SK-N-SH treated with all-trans-retinoic acid at 6 μM for 48 hours (cell line): ENCODE measurements at regions not wholly inside any gene's neighbourhood (a gene's known extent, or its start where the extent isn't known, plus 50 kb on each side); places are given as distances from the start of the nearest gene placed in this dataset.

Experiments
- ATAC-seq: fragments of 200-7000 bp; cut with Tn5 transposase; 3 replicates; pipeline ENCODE4 v1.9.1; 2020; ENCODE audit warnings: mild to moderate bottlenecking, moderate library complexity
- ARNTL ChIP-seq: fragments of 450-650 bp; formaldehyde crosslinking; IDR thresholded peaks from 2 replicates; pipeline ENCODE4 v1.5.0; 2020; ENCODE audit warnings: low read depth, mild to moderate bottlenecking, moderate library complexity, borderline replicate concordance
- CSDC2 ChIP-seq: fragments of 250-450 bp; sonication (Bioruptor Pico); IDR thresholded peaks from 2 replicates; pipeline ENCODE4 v1.5.0; 2020; ENCODE audit warnings: mild to moderate bottlenecking, moderate library complexity
- ESRRG ChIP-seq: fragments of 250-450 bp; sonication (Bioruptor Pico); IDR thresholded peaks from 2 replicates; pipeline ENCODE4 v1.6.1; 2021; ENCODE audit warnings: mild to moderate bottlenecking
- GLIS3 ChIP-seq: fragments of 250-450 bp; sonication (Bioruptor Pico); IDR thresholded peaks from 2 replicates; pipeline ENCODE4 v1.5.0; 2020; ENCODE audit warnings: mild to moderate bottlenecking, moderate library complexity
- ISL1 ChIP-seq: fragments of 250-450 bp; sonication (Bioruptor Pico); IDR thresholded peaks from 2 replicates; pipeline ENCODE4 v2.1.2; 2022; ENCODE audit warnings: mild to moderate bottlenecking, moderate library complexity
- OSR1 ChIP-seq: fragments of 250-450 bp; sonication (Bioruptor Pico); IDR thresholded peaks from 2 replicates; pipeline ENCODE4 v1.8.0; 2022; ENCODE audit warnings: moderate library complexity, mild to moderate bottlenecking, inconsistent platforms
- POU6F1 ChIP-seq: fragments of 250-450 bp; sonication (Bioruptor Pico); IDR thresholded peaks from 2 replicates; pipeline ENCODE4 v1.8.0; 2021; ENCODE audit warnings: low read depth, mild to moderate bottlenecking, moderate library complexity, borderline replicate concordance
- PPARA ChIP-seq: fragments of 250-450 bp; sonication (Bioruptor Pico); IDR thresholded peaks from 2 replicates; pipeline ENCODE4 v1.5.0; 2020; ENCODE audit warnings: mild to moderate bottlenecking, borderline replicate concordance
- RARB ChIP-seq: fragments of 250-450 bp; sonication (Bioruptor Pico); IDR thresholded peaks from 2 replicates; pipeline ENCODE4 v1.8.0; 2021; ENCODE audit warnings: mild to moderate bottlenecking, moderate library complexity
- SNAI2 ChIP-seq: fragments of 250-450 bp; sonication (Bioruptor Pico); IDR thresholded peaks from 2 replicates; pipeline ENCODE4 v1.5.0; 2020; ENCODE audit warnings: mild to moderate bottlenecking, moderate library complexity
- TCF4 ChIP-seq: fragments of 250-450 bp; sonication (Bioruptor Pico); IDR thresholded peaks from 2 replicates; pipeline ENCODE4 v1.8.0; 2021; ENCODE audit warnings: mild to moderate bottlenecking, moderate library complexity, borderline replicate concordance
- TOX ChIP-seq: fragments of 250-450 bp; sonication (Bioruptor Pico); IDR thresholded peaks from 2 replicates; pipeline ENCODE4 v1.8.0; 2021; ENCODE audit warnings: mild to moderate bottlenecking, moderate library complexity, borderline replicate concordance
- ZC3H10 ChIP-seq: fragments of 250-450 bp; sonication (Bioruptor Pico); IDR thresholded peaks from 2 replicates; pipeline ENCODE4 v1.5.1; 2021; ENCODE audit warnings: mild to moderate bottlenecking, moderate library complexity
- ZFP3 ChIP-seq: fragments of 250-450 bp; sonication (Bioruptor Pico); IDR thresholded peaks from 2 replicates; pipeline ENCODE4 v1.5.0; 2020; ENCODE audit warnings: mild to moderate bottlenecking, moderate library complexity
- ZFP30 ChIP-seq: fragments of 450-650 bp; formaldehyde crosslinking; IDR thresholded peaks from 2 replicates; pipeline ENCODE4 v1.5.0; 2022; ENCODE audit warnings: mild to moderate bottlenecking, moderate library complexity
- ZNF565 ChIP-seq: fragments of 450-650 bp; formaldehyde crosslinking; conservative IDR thresholded peaks from 2 replicates; pipeline ENCODE4 v1.5.0; 2020; ENCODE audit warnings: low read depth, mild to moderate bottlenecking, moderate library complexity
- ZNF70 ChIP-seq: fragments of 450-650 bp; formaldehyde crosslinking; IDR thresholded peaks from 2 replicates; pipeline ENCODE4 v1.5.0; 2020; ENCODE audit warnings: mild to moderate bottlenecking, moderate library complexity
- ZNF8 ChIP-seq: fragments of 450-650 bp; formaldehyde crosslinking; IDR thresholded peaks from 2 replicates; pipeline ENCODE4 v1.5.0; 2020; ENCODE audit warnings: mild to moderate bottlenecking, moderate library complexity
- TF ChIP-seq, protein P1 (sequence below): fragments of 250-450 bp; sonication (Bioruptor Pico); IDR thresholded peaks from 2 replicates; pipeline ENCODE4 v1.5.1; 2020; ENCODE audit warnings: low read depth, mild to moderate bottlenecking, moderate library complexity
- TF ChIP-seq, protein P2 (sequence below): fragments of 250-450 bp; sonication (Bioruptor Pico); IDR thresholded peaks from 2 replicates; pipeline ENCODE4 v1.8.0; 2020; ENCODE audit warnings: mild to moderate bottlenecking, moderate library complexity, borderline replicate concordance
- TF ChIP-seq, protein P3 (sequence below): fragments of 250-450 bp; sonication (Bioruptor Pico); IDR thresholded peaks from 2 replicates; pipeline ENCODE4 v1.5.0; 2020; ENCODE audit warnings: mild to moderate bottlenecking, moderate library complexity
- TF ChIP-seq, protein P4 (sequence below): fragments of 250-450 bp; sonication (Bioruptor Pico); IDR thresholded peaks from 2 replicates; pipeline ENCODE4 v1.5.1; 2021; ENCODE audit warnings: mild to moderate bottlenecking, moderate library complexity

DNA sequence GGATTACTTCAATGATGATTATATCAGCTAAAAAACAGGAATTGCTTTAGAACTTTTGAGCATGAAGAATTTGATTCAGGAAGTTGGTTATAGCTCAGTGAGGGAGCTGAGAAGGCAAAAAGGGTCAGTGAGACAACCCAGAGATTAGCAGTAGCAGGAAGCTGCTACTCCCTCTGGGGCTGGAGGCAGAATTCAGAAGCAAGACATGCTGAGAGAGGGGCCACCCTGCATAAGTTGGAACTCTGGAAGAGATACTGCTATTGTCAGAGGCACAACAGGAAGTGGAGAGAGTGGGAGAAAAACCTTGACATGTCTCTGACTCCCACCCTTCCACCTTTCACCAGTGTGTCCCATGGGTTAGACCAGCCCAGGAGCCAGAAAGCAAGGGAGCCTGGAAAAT lies 488.7 kb downstream of the ADRA2A start (continued):
- TF ChIP-seq POU6F1 (CRISPR knock-in tag) = no peak
- no peak for TF ChIP-seq SNAI2 (CRISPR knock-in tag)
- TF ChIP-seq ZNF70 (CRISPR knock-in tag) = no peak
- no peak for TF ChIP-seq ISL1 (CRISPR knock-in tag)
- TF ChIP-seq TCF4 (CRISPR knock-in tag) = no peak
- TF ChIP-seq OSR1 = no peak
- no peak for TF ChIP-seq ZNF565 (CRISPR knock-in tag)
- TF ChIP-seq, protein P1, sequence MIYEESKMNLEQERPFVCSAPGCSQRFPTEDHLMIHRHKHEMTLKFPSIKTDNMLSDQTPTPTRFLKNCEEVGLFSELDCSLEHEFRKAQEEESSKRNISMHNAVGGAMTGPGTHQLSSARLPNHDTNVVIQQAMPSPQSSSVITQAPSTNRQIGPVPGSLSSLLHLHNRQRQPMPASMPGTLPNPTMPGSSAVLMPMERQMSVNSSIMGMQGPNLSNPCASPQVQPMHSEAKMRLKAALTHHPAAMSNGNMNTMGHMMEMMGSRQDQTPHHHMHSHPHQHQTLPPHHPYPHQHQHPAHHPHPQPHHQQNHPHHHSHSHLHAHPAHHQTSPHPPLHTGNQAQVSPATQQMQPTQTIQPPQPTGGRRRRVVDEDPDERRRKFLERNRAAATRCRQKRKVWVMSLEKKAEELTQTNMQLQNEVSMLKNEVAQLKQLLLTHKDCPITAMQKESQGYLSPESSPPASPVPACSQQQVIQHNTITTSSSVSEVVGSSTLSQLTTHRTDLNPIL (CRISPR knock-in tag) = no peak
- no peak for TF ChIP-seq CSDC2

DNA sequence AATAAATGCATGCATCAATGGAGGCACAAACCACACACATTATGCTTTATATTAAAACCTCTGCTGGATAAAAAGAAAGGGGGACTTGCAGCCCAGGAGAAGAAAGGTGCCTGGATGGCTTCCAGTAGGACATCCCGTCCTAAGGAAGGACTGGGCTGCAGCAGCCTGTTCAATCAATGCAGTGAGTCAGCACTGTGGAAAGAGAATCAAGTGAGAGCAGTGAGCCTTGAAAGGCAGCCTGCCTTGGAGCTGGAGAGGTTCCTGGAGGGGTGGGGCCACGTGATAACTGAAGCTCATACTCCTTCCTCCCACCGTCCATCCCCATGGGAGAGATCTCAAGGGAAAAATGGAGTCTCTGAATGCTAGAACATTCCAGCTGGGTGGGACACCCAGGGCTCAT lies 501.2 kb downstream of the ADRA2A start:
- TF ChIP-seq, protein P2, sequence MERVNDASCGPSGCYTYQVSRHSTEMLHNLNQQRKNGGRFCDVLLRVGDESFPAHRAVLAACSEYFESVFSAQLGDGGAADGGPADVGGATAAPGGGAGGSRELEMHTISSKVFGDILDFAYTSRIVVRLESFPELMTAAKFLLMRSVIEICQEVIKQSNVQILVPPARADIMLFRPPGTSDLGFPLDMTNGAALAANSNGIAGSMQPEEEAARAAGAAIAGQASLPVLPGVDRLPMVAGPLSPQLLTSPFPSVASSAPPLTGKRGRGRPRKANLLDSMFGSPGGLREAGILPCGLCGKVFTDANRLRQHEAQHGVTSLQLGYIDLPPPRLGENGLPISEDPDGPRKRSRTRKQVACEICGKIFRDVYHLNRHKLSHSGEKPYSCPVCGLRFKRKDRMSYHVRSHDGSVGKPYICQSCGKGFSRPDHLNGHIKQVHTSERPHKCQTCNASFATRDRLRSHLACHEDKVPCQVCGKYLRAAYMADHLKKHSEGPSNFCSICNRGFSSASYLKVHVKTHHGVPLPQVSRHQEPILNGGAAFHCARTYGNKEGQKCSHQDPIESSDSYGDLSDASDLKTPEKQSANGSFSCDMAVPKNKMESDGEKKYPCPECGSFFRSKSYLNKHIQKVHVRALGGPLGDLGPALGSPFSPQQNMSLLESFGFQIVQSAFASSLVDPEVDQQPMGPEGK = no peak
- no peak for ATAC-seq

DNA sequence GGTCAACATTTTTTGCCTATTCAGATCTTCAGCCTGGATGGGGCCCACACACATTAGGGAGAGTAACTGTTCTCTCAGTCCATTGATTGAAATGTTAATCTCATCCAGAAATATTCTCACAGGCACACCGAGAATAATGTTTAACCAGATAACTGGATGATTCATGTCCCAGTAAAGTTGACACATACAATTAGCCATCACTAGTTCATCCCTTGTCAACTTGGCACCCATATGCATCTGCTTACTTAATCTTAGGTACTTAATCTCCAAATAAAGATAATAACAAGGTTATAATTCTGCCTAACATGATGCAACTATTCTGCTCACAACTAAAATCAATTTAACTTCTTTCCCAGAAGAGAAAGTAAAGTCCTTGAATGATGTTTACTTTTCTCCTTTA lies 502.6 kb downstream of the ADRA2A start:
- no peak for TF ChIP-seq TCF4 (CRISPR knock-in tag)
- TF ChIP-seq, protein P3, sequence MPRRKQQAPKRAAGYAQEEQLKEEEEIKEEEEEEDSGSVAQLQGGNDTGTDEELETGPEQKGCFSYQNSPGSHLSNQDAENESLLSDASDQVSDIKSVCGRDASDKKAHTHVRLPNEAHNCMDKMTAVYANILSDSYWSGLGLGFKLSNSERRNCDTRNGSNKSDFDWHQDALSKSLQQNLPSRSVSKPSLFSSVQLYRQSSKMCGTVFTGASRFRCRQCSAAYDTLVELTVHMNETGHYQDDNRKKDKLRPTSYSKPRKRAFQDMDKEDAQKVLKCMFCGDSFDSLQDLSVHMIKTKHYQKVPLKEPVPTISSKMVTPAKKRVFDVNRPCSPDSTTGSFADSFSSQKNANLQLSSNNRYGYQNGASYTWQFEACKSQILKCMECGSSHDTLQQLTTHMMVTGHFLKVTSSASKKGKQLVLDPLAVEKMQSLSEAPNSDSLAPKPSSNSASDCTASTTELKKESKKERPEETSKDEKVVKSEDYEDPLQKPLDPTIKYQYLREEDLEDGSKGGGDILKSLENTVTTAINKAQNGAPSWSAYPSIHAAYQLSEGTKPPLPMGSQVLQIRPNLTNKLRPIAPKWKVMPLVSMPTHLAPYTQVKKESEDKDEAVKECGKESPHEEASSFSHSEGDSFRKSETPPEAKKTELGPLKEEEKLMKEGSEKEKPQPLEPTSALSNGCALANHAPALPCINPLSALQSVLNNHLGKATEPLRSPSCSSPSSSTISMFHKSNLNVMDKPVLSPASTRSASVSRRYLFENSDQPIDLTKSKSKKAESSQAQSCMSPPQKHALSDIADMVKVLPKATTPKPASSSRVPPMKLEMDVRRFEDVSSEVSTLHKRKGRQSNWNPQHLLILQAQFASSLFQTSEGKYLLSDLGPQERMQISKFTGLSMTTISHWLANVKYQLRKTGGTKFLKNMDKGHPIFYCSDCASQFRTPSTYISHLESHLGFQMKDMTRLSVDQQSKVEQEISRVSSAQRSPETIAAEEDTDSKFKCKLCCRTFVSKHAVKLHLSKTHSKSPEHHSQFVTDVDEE (CRISPR knock-in tag) = no peak
- no peak for TF ChIP-seq ZFP3
- TF ChIP-seq ZNF8 (CRISPR knock-in tag) = no peak
- TF ChIP-seq ZFP30 (CRISPR knock-in tag) = no peak
- TF ChIP-seq ZNF565 (CRISPR knock-in tag) = no peak
- no peak for TF ChIP-seq GLIS3 (CRISPR knock-in tag)
- no peak for TF ChIP-seq ISL1 (CRISPR knock-in tag)
- TF ChIP-seq ESRRG (CRISPR knock-in tag) = no peak
- TF ChIP-seq SNAI2 (CRISPR knock-in tag) = no peak
- TF ChIP-seq ARNTL (CRISPR knock-in tag) = no peak
- no peak for TF ChIP-seq OSR1
- TF ChIP-seq, protein P4, sequence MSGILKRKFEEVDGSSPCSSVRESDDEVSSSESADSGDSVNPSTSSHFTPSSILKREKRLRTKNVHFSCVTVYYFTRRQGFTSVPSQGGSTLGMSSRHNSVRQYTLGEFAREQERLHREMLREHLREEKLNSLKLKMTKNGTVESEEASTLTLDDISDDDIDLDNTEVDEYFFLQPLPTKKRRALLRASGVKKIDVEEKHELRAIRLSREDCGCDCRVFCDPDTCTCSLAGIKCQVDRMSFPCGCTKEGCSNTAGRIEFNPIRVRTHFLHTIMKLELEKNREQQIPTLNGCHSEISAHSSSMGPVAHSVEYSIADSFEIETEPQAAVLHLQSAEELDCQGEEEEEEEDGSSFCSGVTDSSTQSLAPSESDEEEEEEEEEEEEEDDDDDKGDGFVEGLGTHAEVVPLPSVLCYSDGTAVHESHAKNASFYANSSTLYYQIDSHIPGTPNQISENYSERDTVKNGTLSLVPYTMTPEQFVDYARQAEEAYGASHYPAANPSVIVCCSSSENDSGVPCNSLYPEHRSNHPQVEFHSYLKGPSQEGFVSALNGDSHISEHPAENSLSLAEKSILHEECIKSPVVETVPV (CRISPR knock-in tag) = no peak
- TF ChIP-seq PPARA (CRISPR knock-in tag) = no peak
- no peak for TF ChIP-seq CSDC2
- no peak for TF ChIP-seq POU6F1 (CRISPR knock-in tag)
- TF ChIP-seq, protein P1 (CRISPR knock-in tag) = no peak
- TF ChIP-seq TOX (CRISPR knock-in tag) = no peak
- TF ChIP-seq ZC3H10 (CRISPR knock-in tag) = no peak
- no peak for TF ChIP-seq RARB (CRISPR knock-in tag)
- ATAC-seq = no peak
